ENCODE measurements at regions not wholly inside any gene's neighbourhood (a gene's known extent, or its start where the extent isn't known, plus 50 kb on each side); places are given as distances from the start of the nearest gene placed in this dataset.

- ATAC-seq (ENCODE audit: low FRiP score in 2 of 2) (peak in 1 of 2 donors; percentile 78), DNase-seq (peak in 1 of 2 donors; percentile 81)
- 51 to 62% methylated on average over 8 of the region's 8 CpGs for WGBS, 2 donors
- no peaks in the 10 kb centered on the region for H3K36me3 ChIP-seq
- H3K4me1 ChIP-seq = peaks cover 22 to 64% (median 48%) of the 10 kb centered on the region in 4 donors
- H3K9me3 ChIP-seq = no peaks in the 10 kb centered on the region
- TF ChIP-seq EP300 (IDR thresholded peaks at IDR 0.05) (no peak), POLR2A (IDR thresholded peaks at IDR 0.05) (no peak), POLR2AphosphoS5 (IDR thresholded peaks at IDR 0.05) (no peak)
- TF ChIP-seq, protein P1, sequence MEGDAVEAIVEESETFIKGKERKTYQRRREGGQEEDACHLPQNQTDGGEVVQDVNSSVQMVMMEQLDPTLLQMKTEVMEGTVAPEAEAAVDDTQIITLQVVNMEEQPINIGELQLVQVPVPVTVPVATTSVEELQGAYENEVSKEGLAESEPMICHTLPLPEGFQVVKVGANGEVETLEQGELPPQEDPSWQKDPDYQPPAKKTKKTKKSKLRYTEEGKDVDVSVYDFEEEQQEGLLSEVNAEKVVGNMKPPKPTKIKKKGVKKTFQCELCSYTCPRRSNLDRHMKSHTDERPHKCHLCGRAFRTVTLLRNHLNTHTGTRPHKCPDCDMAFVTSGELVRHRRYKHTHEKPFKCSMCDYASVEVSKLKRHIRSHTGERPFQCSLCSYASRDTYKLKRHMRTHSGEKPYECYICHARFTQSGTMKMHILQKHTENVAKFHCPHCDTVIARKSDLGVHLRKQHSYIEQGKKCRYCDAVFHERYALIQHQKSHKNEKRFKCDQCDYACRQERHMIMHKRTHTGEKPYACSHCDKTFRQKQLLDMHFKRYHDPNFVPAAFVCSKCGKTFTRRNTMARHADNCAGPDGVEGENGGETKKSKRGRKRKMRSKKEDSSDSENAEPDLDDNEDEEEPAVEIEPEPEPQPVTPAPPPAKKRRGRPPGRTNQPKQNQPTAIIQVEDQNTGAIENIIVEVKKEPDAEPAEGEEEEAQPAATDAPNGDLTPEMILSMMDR (IDR thresholded peaks at IDR 0.05) = peak in 3 of 6 experiments; percentile 18 to 33 (median 28)
- H3K4me3 ChIP-seq = no peak overlapping the region
- no peaks in the 10 kb centered on the region for H3K27me3 ChIP-seq
- peak overlapping the region; percentile 41 to 77 (median 67) for H3K27ac ChIP-seq
These were observed 59.2 kb upstream of the CLINT1 start for GRCh38 chr5:157917899-157918809.

GRCh38 chr5:157917491-157917890 lies 58.5 kb upstream of the CLINT1 start:
- Histone ChIP-seq H3K4me1 (peaks cover 22 to 71% (median 51%) of the 10 kb centered on the region in 4 donors), H3K4me3 (no peak overlapping the region), H3K27me3 (no peaks in the 10 kb centered on the region), H3K36me3 (no peaks in the 10 kb centered on the region), H3K27ac (peak overlapping the region in 2 of 4 donors; percentile 41 to 77), H3K9me3 (no peaks in the 10 kb centered on the region)
- TF ChIP-seq, protein P1 (IDR thresholded peaks at IDR 0.05) = no peak
- no peak for TF ChIP-seq POLR2AphosphoS5 (IDR thresholded peaks at IDR 0.05)
- no peak for TF ChIP-seq EP300 (IDR thresholded peaks at IDR 0.05)
- no peak for TF ChIP-seq POLR2A (IDR thresholded peaks at IDR 0.05)
- ATAC-seq (ENCODE audit: low FRiP score in 2 of 2) (no peak), DNase-seq (no peak)

- ATAC-seq (ENCODE audit: low FRiP score in 2 of 2) (peak; percentile 65 to 89), DNase-seq (peak in 1 of 2 donors; percentile 96)
- Histone ChIP-seq H3K4me3 (no peak overlapping the region), H3K27ac (peak overlapping the region in 3 of 4 donors; percentile 15 to 42 (median 22)), H3K36me3 (no peaks in the 10 kb centered on the region), H3K4me1 (peaks cover 22 to 72% (median 49%) of the 10 kb centered on the region in 4 donors), H3K27me3 (no peaks in the 10 kb centered on the region), H3K9me3 (no peaks in the 10 kb centered on the region)
- WGBS, 2 donors = 28 to 35% methylated on average over 3 to 4 of the region's 4 CpGs
- TF ChIP-seq POLR2A (IDR thresholded peaks at IDR 0.05) (no peak), POLR2AphosphoS5 (IDR thresholded peaks at IDR 0.05) (peak; percentile 40 to 63), EP300 (IDR thresholded peaks at IDR 0.05) (peak in 1 of 4 donors; percentile 82)
- TF ChIP-seq, protein P1 (IDR thresholded peaks at IDR 0.05) = peak in 1 of 6 experiments; percentile 7
These were observed 56.7 kb upstream of the CLINT1 start for GRCh38 chr5:157915638-157916037.

DNA sequence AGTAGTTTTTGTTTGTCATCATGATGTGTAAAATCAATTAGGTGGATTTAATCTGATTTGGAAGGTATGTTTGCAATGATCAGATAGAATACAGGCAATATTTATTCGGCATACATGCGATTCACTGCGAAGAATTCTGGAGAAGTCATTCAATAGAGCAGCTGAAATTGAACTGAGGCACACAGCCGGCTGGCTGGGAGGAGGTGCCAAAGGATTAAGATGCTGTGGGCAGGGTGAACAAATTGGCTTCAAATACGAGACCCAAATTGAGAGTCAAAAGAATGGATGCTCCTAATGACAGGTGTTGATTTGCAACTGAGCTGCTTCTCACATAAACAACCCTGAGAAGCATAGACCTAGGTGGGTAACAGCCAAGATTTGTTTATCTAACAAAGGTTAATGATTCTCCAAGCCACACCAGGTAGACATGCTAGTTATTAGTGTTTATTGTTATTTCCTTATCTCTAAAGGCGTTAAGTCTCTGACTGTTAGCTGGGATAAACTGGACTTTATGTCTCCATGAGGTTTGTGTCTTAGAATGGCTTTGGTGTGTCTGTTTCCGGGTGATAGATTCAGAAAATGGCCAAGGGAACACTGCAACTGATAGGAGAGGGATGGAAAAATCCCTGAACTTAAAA lies 55.3 kb upstream of the CLINT1 start:
- H3K36me3 ChIP-seq = no peaks in the 10 kb centered on the region
- no peak for DNase-seq
- 76 to 82% methylated on average over 7 of the region's 7 CpGs for WGBS, 2 donors
- peak overlapping the region in 3 of 4 donors; percentile 42 to 65 (median 49) for H3K27ac ChIP-seq
- TF ChIP-seq POLR2AphosphoS5 (IDR thresholded peaks at IDR 0.05) = no peak
- no peak for TF ChIP-seq EP300 (IDR thresholded peaks at IDR 0.05)
- TF ChIP-seq POLR2A (IDR thresholded peaks at IDR 0.05) = no peak
- TF ChIP-seq, protein P1 (IDR thresholded peaks at IDR 0.05) = no peak
- H3K27me3 ChIP-seq = no peaks in the 10 kb centered on the region
- no peak for ATAC-seq (ENCODE audit: low FRiP score in 2 of 2)
- H3K4me1 ChIP-seq = peaks cover 12 to 61% (median 38%) of the 10 kb centered on the region in 4 donors
- H3K9me3 ChIP-seq = no peaks in the 10 kb centered on the region
- no peak overlapping the region for H3K4me3 ChIP-seq
